H1 (cell line): ENCODE measurements at regions not wholly inside any gene's neighbourhood (a gene's known extent, or its start where the extent isn't known, plus 50 kb on each side); places are given as distances from the start of the nearest gene placed in this dataset.

Experiments
- JUN ChIP-seq: IDR thresholded peaks from 2 replicates; pipeline ENCODE4 v1.6.1; 2011; ENCODE audit warnings: low read depth, mild to moderate bottlenecking, improper control_type of control experiment, low read length
- TBP ChIP-seq: IDR thresholded peaks from 2 replicates; pipeline ENCODE4 v1.6.1; 2011; ENCODE audit warnings: low read depth, low read length, improper control_type of control experiment
- ZNF274 ChIP-seq: IDR thresholded peaks from 2 replicates; pipeline ENCODE4 v1.7.0; 2012; ENCODE audit warnings: low read length, borderline replicate concordance; ENCODE audit errors: extremely low read depth
- TF ChIP-seq, protein P1 (sequence below), 3 experiments: IDR thresholded peaks; 1 replicate in 2 of 3; 2 replicates in 1 of 3; pipeline versions ENCODE4 v1.5.1 to v1.6.1; 2011; ENCODE audit warnings: low read length in 3 of 3, mild to moderate bottlenecking in 3 of 3, inconsistent platforms in 2 of 3, low read depth in 1 of 3, moderate library complexity in 1 of 3; ENCODE audit not compliant: insufficient read depth in 1 of 3; ENCODE audit errors: control extremely low read depth in 1 of 3

DNA sequence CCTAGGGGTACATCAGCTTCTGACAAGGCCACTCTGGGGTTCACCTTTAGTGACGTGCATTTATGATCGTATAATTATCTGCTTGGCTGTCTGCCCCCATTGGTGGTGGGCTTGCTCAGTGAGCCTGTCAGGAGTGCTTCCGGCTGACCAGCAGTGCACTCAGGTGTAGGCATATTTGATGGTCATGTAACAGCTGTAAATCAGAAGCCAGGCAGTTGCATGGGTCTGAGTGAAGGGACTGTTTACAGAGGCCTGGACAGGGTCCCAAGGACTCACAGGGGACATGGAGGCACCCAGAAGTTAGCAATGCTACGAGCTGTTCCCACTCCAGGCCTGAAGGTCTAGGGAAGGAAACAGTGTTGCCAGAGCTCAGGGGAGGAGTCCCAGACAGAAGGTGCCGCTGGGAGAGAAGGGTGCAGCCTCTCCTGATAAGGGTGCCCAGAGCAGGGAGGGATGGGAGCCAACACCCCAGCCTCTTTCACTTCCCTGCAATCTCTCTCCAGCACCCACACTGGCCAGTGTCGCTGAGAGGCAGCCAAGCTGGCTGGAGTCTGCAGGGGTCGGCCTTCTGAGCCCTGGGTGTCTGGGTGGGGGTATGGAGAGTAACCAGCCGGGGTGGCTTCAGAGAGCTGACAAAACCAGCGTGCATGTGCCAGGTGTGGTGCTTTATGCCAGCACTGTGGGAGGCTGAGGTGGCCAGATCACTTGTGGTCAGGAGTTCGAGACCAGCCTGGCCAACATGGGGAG, 61.3 kb upstream of the PRR23E start (continued):
- TF ChIP-seq TBP (no peak), JUN (no peak), ZNF274 (no peak)
- TF ChIP-seq, protein P1, sequence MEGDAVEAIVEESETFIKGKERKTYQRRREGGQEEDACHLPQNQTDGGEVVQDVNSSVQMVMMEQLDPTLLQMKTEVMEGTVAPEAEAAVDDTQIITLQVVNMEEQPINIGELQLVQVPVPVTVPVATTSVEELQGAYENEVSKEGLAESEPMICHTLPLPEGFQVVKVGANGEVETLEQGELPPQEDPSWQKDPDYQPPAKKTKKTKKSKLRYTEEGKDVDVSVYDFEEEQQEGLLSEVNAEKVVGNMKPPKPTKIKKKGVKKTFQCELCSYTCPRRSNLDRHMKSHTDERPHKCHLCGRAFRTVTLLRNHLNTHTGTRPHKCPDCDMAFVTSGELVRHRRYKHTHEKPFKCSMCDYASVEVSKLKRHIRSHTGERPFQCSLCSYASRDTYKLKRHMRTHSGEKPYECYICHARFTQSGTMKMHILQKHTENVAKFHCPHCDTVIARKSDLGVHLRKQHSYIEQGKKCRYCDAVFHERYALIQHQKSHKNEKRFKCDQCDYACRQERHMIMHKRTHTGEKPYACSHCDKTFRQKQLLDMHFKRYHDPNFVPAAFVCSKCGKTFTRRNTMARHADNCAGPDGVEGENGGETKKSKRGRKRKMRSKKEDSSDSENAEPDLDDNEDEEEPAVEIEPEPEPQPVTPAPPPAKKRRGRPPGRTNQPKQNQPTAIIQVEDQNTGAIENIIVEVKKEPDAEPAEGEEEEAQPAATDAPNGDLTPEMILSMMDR (IDR thresholded peaks at IDR 0.05; ENCODE audit: control extremely low read depth in 1 of 3, insufficient read depth in 1 of 3, low read depth in 1 of 3, low read length in 3 of 3), result no peak
- TF ChIP-seq, all 59 proteins: peak for 0
